ENCODE measurements at regions not wholly inside any gene's neighbourhood (a gene's known extent, or its start where the extent isn't known, plus 50 kb on each side); places are given as distances from the start of the nearest gene placed in this dataset.

- TF ChIP-seq CTCF (conservative IDR thresholded peaks at IDR 0.05 in 1 of 2, IDR thresholded peaks at IDR 0.05 in 1 of 2; ENCODE audit: extremely low read depth in 1 of 2, insufficient read depth in 1 of 2, low read depth in 1 of 2, low read length in 2 of 2), result no peak
- no peak for TF ChIP-seq EZH2 (IDR thresholded peaks at IDR 0.05; ENCODE audit: borderline replicate concordance, low read length)
Measured at GRCh38 chr5:106159616-106160015, 1511.1 kb downstream of the EFNA5 start.

Data from mammary epithelial cell (primary cell).